Fibroblast of the aortic adventitia (primary cell): ENCODE measurements at regions not wholly inside any gene's neighbourhood (a gene's known extent, or its start where the extent isn't known, plus 50 kb on each side); places are given as distances from the start of the nearest gene placed in this dataset.

Experiments used
- DNase-seq: peaks from one replicate; pipeline ENCODE4 v3.0.0-alpha.2; 2010; ENCODE audit warnings: low read depth
- H3K4me3 ChIP-seq: 2 replicates; pipeline ENCODE4 v1.5.1; 2011; ENCODE audit warnings: low read depth, mild to moderate bottlenecking, control low read depth, low read length, moderate library complexity
- TF ChIP-seq, protein P1 (sequence below): IDR thresholded peaks from 2 replicates; pipeline ENCODE4 v1.5.1; 2011; ENCODE audit warnings: mild to moderate bottlenecking, low read length, control low read depth, inconsistent platforms; ENCODE audit not compliant: insufficient read depth

DNA sequence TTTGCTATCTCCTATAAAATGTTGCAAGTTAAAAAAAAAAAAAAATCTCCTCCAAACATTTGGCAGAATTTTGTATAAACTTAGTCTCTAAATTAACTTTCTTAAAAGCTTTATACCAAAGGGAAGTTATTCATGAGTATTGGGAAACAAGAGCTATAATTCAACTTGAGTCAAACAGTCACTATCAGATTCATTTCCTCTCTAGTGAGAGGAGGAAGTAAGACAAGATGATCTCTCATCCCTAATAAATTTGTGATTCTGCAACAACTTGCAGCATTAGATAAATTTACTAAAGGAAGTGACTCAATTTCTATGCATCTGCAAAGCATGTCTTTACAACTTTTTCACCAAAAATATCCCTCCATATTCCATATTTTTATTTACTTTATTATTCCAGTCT, 135.4 kb upstream of the GNPDA2 start:
- TF ChIP-seq, protein P1, sequence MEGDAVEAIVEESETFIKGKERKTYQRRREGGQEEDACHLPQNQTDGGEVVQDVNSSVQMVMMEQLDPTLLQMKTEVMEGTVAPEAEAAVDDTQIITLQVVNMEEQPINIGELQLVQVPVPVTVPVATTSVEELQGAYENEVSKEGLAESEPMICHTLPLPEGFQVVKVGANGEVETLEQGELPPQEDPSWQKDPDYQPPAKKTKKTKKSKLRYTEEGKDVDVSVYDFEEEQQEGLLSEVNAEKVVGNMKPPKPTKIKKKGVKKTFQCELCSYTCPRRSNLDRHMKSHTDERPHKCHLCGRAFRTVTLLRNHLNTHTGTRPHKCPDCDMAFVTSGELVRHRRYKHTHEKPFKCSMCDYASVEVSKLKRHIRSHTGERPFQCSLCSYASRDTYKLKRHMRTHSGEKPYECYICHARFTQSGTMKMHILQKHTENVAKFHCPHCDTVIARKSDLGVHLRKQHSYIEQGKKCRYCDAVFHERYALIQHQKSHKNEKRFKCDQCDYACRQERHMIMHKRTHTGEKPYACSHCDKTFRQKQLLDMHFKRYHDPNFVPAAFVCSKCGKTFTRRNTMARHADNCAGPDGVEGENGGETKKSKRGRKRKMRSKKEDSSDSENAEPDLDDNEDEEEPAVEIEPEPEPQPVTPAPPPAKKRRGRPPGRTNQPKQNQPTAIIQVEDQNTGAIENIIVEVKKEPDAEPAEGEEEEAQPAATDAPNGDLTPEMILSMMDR, result no peak
- H3K4me3 ChIP-seq, result no peak overlapping the region
- no peak for DNase-seq

DNA sequence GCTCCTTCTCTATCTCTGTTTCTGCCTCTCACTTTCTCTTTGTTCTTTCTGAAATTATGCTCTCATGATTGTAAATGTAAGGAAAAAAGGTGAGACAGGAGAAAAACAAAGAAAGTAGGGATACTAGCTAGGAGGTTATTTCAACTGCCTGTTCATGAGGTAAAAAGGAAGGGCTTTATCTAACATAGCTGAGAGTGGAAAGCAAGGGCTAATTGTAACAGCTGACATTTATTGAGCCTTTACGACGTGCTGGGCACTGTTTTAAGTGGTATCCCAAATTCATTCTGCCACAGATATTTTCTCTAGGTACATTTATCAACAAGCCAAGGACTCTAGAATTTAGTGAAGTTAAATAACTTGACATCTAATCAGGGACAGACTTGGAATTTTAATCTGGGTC, 133.1 kb upstream of the GNPDA2 start:
- no peak overlapping the region for H3K4me3 ChIP-seq
- TF ChIP-seq, protein P1, result no peak
- DNase-seq, result no peak

DNA sequence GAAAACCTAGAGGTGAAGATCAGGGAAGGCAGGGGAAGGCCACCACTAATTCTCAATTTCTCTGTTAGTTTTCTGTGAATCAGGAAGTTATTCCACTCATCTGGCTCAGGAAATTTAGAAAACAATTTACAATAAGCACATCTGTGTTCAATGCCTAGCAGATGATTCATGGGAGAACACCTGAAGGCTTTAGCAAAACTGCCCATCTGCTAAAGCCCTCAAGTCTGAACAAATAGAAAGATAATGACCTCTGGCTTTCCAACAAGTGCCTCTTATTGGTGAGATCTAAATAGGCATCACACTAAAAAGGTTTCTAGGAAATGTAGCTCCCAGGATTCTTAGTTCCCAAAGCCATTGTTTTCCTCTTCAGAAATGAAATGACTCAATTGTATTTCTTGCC, 122.1 kb upstream of the GNPDA2 start:
- no peak for DNase-seq
- TF ChIP-seq, protein P1, result no peak
- no peak overlapping the region for H3K4me3 ChIP-seq

DNA sequence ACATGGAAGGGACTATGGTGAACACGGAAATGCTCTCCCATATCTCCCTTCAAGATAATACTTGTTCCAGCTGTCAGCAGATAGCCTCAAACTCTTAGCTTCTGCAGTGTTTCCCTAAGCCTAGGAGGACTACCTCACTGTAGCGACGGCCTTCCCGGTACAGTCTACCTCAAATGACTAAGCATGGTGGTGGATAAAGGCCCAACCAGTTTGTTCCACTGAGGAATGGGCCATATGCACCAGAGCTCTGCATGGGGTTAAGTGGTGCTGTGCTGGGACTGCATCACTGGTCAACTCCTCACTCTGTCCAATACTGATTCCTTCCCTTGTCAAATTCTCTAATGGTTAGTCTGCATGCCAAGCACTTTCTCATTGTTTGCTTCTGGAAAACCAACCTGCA, 119.6 kb upstream of the GNPDA2 start:
- no peak for DNase-seq
- no peak overlapping the region for H3K4me3 ChIP-seq
- TF ChIP-seq, protein P1, result no peak

DNA sequence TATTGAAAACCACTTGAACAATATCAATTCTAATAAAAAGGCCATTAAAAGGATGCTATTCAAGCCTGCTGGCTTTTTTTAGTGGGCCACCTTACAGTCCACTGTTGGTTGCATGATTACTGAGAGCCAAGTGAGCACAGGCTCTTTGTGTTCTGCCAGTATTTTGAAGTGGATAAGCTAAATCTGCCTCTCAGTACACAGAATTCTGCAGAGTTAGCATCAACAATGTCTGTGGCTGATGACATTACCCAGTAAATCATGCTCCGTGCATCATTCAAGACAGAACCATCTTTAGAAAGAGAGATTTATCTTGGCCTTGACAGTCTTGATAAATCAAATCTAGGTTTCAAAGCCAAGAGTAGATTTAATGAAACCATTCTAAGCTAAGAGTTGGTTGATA, 119.0 kb upstream of the GNPDA2 start:
- no peak overlapping the region for H3K4me3 ChIP-seq
- TF ChIP-seq, protein P1, result no peak
- DNase-seq, result no peak

DNA sequence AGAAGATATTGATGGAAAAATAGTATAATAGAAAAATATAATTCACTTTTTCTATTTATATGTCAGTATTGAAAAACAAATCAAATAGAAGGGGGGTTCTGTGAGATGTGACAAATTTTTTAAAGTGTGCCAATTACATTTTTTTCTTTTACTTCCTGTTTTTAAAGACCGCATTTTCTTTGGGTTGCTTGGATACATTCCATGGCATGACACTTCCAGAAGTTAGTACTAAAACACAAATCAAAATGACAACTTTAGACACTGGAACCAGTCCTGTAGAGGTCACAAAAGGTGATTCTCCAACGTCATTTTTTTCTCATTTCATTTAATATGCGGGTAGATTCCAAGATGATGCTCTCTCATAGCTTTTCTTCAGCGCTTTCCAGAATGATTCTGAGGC, 116.2 kb upstream of the GNPDA2 start:
- no peak overlapping the region for H3K4me3 ChIP-seq
- DNase-seq, result no peak
- TF ChIP-seq, protein P1, result no peak

DNA sequence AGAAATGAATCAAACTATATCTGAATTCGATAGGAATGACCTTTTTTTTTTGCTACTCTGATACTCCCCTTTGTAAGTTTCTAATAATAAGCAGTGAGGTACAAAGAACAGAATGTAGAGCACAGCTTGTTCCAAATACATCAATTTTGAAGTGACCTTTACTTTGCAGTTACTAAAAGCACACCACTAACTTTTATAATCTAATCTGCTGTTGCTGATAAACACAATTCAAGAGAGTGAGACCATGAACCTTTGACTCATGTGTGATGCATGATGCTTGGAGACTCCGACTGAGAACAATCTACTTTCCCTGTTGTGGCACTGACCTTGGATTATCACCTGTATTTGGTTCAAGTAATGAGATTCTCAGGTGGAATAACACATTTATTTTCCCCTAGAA, 91.6 kb upstream of the GNPDA2 start:
- TF ChIP-seq, protein P1, result no peak
- no peak overlapping the region for H3K4me3 ChIP-seq
- DNase-seq, result no peak
